Activated B cell treated with CpG ODN at 0.5 μM for 24 hours (primary cell): ENCODE measurements at regions not wholly inside any gene's neighbourhood (a gene's known extent, or its start where the extent isn't known, plus 50 kb on each side); places are given as distances from the start of the nearest gene placed in this dataset.

Source experiments
- ATAC-seq: fragments of 200-7000 bp; cut with Tn5 transposase; one replicate; pipeline ENCODE4 v1.10.0; 2021; ENCODE audit warnings: low read depth, mild to moderate bottlenecking, moderate library complexity
- CTCF ChIA-PET: fragments of 350-600 bp; sonication (Branson Sonifier 250); formaldehyde crosslinking; loops from one replicate; lab custom pipeline; 2021; ENCODE audit warnings: antibody characterized with exemption; lab: Charles Lee
- POLR2A ChIA-PET: fragments of 350-600 bp; sonication (Branson Sonifier 250); formaldehyde crosslinking; loops from one replicate; lab custom pipeline; 2021; ENCODE audit warnings: antibody characterized with exemption; lab: Charles Lee
- DNase-seq: peaks from one replicate; pipeline ENCODE4 v3.0.0; 2022
- H3K27ac Mint-ChIP-seq: one replicate; pipeline ENCODE4 v1.8.0; 2020; ENCODE audit warnings: mixed read lengths
- H3K27me3 Mint-ChIP-seq: one replicate; pipeline ENCODE4 v1.8.0; 2021; ENCODE audit warnings: mixed read lengths
- H3K36me3 Mint-ChIP-seq: one replicate; pipeline ENCODE4 v1.8.0; 2021; ENCODE audit warnings: low read depth, mixed read lengths
- H3K4me1 Mint-ChIP-seq: one replicate; pipeline ENCODE4 v1.8.0; 2021; ENCODE audit warnings: mixed read lengths
- H3K4me3 Mint-ChIP-seq: one replicate; pipeline ENCODE4 v1.8.0; 2020; ENCODE audit warnings: mild to moderate bottlenecking, mixed read lengths
- H3K9me3 Mint-ChIP-seq: one replicate; pipeline ENCODE4 v1.8.0; 2020; ENCODE audit warnings: mixed read lengths
- CTCF ChIP-seq: fragments of 200-600 bp; IDR thresholded peaks from one replicate; pipeline ENCODE4 v1.8.0; 2022; ENCODE audit warnings: antibody characterized with exemption, mild to moderate bottlenecking
- intact Hi-C: fragments of 100-400 bp; cut with micrococcal nuclease; formaldehyde crosslinking; loops from one replicate; pipeline ENCODE4 v1.15.1; 2024

- ChIA-PET CTCF (no interaction called here), POLR2A (no interaction called here)
- H3K4me1 Mint-ChIP-seq: peaks cover 3% of the 10 kb centered on the region
- no peaks in the 10 kb centered on the region for H3K36me3 Mint-ChIP-seq
- no peak overlapping the region for H3K27ac Mint-ChIP-seq
- H3K4me3 Mint-ChIP-seq: no peak overlapping the region
- TF ChIP-seq CTCF: no peak
- H3K27me3 Mint-ChIP-seq: no peaks in the 10 kb centered on the region
- DNase-seq (no peak), ATAC-seq (no peak)
- intact Hi-C loops: no loop called here
- no peaks in the 10 kb centered on the region for H3K9me3 Mint-ChIP-seq
These were observed 71.2 kb upstream of the MPP7 start for GRCh38 chr10:28374036-28374435.

- ATAC-seq (no peak), DNase-seq (no peak)
- intact Hi-C loops: no loop called here
- Mint-ChIP-seq H3K36me3 (no peaks in the 10 kb centered on the region), H3K4me1 (no peaks in the 10 kb centered on the region), H3K27ac (no peak overlapping the region), H3K4me3 (no peak overlapping the region), H3K27me3 (no peaks in the 10 kb centered on the region), H3K9me3 (no peaks in the 10 kb centered on the region)
- ChIA-PET POLR2A (no interaction called here), CTCF (interaction anchor here (0.9 kb wide), 1 partner anchor 72 kb away, joined by 3 read pairs; the partner anchor contains the start of gene MPP7)
- no peak for TF ChIP-seq CTCF
These were observed 72.8 kb upstream of the MPP7 start for GRCh38 chr10:28375399-28376354.

- CTCF ChIA-PET: interaction anchor here (1.0 to 8.0 kb wide), 5 partner anchors 13 to 128 kb away, joined by 3 to 159 read pairs (median 40); partner anchors contain the start of gene MPP7
- intact Hi-C loops: no loop called here
These were observed 76.2 kb upstream of the MPP7 start for GRCh38 chr10:28378986-28379585.

GRCh38 chr10:28381466-28381865, 78.6 kb upstream of the MPP7 start:
- Mint-ChIP-seq H3K27ac (no peak overlapping the region), H3K4me1 (peaks cover 6% of the 10 kb centered on the region), H3K27me3 (peaks cover 5% of the 10 kb centered on the region), H3K9me3 (no peaks in the 10 kb centered on the region), H3K36me3 (no peaks in the 10 kb centered on the region), H3K4me3 (no peak overlapping the region)
- no peak for TF ChIP-seq CTCF
- CTCF ChIA-PET: interaction anchor here (0.7 to 8.0 kb wide), 21 partner anchors 11 to 826 kb away, joined by 3 to 159 read pairs (median 4); partner anchors contain the start of gene MPP7
- ATAC-seq (no peak), DNase-seq (no peak)
- POLR2A ChIA-PET: interaction anchor here (1.1 to 2.8 kb wide), 3 partner anchors 14 to 129 kb away, joined by 3 to 17 read pairs (median 7); partner anchors contain the start of gene MPP7
- intact Hi-C loops: loop anchor here (1.0 kb wide), 2 partner anchors 13 to 47 kb away; no protein-coding TSS in a partner anchor

More at GRCh38 chr10:28378986-28379585, 76.2 kb upstream of the MPP7 start:
- POLR2A ChIA-PET: interaction anchor here (0.8 to 2.8 kb wide), 3 partner anchors 11 to 76 kb away, joined by 3 to 17 read pairs (median 7); partner anchors contain the start of gene MPP7
- no peak overlapping the region for H3K4me3 Mint-ChIP-seq
- no peaks in the 10 kb centered on the region for H3K36me3 Mint-ChIP-seq
- no peak overlapping the region for H3K27ac Mint-ChIP-seq
- no peak for TF ChIP-seq CTCF
- no peak for ATAC-seq
- peaks cover 5% of the 10 kb centered on the region for H3K27me3 Mint-ChIP-seq
- no peaks in the 10 kb centered on the region for H3K9me3 Mint-ChIP-seq
- DNase-seq: no peak
- peaks cover 6% of the 10 kb centered on the region for H3K4me1 Mint-ChIP-seq
